Cerebellar cortex (tissue), 1 donor: ENCODE measurements at regions not wholly inside any gene's neighbourhood (a gene's known extent, or its start where the extent isn't known, plus 50 kb on each side); places are given as distances from the start of the nearest gene placed in this dataset.
"Not testable (repeated sequence)": the region's sequence is repeated elsewhere in the genome, so short reads cannot be mapped to it uniquely, and the experiment has no call there.

Source experiments
- DNase-seq: peaks from one replicate; pipeline ENCODE4 v3.0.0-alpha.2; 2015; ENCODE audit warnings: low spot score

- DNase-seq: no peak
Measured at GRCh38 chr3:8311321-8311720, 190.3 kb upstream of the LMCD1 start.

DNA sequence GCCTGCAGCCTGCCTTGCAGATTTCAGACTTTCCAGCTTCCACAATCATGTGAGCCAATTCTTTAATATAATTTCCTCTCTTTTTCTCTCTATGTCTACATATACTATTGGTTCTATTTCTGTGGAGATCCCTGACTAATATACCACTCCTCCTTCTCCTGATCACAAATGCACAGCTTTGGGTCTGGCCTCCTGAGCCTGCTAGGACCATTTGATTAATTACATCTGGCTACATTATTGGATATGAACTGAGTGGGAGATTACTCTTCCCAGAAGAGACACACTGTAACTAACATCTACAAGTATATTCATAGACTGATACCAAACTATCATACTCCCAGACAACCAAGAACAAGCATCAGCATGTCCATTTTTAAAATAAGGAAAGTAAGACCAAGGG, 188.9 kb upstream of the LMCD1 start:
- no peak for DNase-seq

DNA sequence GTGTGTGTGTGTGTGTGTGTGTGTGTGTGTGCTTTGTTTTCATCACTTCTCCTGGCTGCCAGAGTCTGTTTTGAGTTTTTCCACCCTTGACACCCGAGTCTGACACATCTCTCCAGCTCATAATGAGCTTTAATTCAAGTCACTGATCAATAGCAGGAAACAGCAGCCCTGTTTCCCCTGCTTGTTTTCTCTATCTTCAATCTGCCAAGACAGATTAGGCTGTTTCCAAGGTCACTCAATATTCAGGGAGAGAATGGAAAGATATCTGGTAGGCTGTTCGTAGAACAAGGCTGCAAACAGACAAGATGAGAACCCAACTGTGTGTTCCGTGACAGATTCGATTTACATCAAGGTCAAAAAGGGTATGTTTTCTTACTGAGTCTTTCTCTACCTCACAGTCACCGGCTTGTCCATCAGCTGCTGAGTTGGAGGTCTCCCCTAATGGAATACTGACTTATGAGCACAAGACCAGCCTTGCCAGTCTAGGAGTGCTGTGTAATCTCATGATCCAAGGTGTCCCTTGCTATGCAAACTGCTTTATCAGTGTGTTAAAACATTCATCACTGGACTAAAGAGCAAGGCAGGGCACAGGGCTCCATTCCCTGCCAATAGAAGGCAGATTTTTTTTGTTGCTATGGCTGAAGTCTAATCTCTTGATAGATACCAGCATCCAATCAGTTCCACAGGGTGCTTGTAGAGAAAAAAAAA, 187.9 kb upstream of the LMCD1 start:
- no peak for DNase-seq

- DNase-seq: not testable (repeated sequence)
Measured at GRCh38 chr3:8315526-8315925, 186.1 kb upstream of the LMCD1 start.

GRCh38 chr3:8317661-8318649, 183.7 kb upstream of the LMCD1 start:
- DNase-seq: no peak

- DNase-seq: no peak
Measured at GRCh38 chr3:8319935-8320634, 181.5 kb upstream of the LMCD1 start.

- DNase-seq: no peak
Measured at GRCh38 chr3:8320711-8321458, 180.7 kb upstream of the LMCD1 start.

DNA sequence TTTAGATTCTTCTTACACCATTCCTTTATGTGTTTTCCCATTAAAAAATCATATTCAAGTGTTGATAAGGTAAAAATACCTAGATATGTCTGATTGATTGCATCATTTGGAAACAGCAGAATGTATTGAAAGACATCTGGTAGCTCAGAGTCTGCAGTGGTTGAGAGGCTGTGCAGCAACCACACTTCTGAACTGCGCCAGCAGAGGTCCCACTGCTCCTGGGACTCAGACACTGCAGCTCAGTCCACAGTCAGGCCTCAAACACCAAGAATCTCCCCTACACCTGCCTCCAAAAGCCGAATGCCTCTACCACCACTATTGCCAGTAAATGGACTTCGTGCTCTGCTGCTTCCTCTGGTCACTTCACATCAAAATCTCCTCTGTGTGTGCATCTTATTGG, 176.9 kb upstream of the LMCD1 start:
- DNase-seq: no peak

- no peak for DNase-seq
Measured at GRCh38 chr3:8325306-8325705, 176.3 kb upstream of the LMCD1 start.

GRCh38 chr3:8325833-8326232, 175.8 kb upstream of the LMCD1 start:
- not testable (repeated sequence) for DNase-seq

DNA sequence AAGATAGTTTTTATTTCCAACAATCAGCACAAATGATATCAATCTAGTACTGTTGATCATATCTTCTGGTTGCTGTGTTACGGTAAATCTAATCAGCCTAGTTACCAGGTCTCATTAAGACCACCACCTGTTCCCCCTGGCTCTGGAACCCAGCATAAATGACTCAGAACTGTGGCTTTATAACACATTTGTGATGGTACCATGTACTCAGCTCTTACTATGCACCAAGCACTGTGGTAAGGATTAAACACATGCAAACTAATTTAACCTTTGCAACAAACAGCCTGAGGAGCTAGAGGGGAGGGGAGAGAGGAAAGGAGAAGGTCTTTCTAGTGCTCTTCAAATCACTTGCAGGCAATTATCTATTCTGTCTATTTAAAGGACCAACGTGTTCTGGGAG, 173.9 kb upstream of the LMCD1 start:
- no peak for DNase-seq

GRCh38 chr3:8328967-8329366, 172.7 kb upstream of the LMCD1 start:
- no peak for DNase-seq

DNA sequence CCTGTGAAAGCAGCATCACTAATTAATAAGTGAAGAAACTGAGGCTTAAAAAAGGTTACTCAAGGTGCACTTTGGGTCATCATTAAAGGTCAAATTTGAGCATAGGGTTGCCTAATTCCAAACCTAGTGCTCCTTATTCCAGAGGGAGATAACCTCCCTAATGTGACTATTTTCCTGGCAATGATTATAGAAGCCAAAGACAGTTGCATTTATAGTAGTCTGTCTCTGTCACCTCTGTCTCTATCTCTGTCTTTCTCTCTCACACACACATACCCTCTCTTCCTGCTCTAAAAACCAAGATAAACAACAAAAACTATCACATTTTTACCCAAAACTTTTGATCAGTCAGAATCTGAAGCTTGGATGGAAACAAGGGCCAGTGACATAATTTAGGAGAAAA, 172.0 kb upstream of the LMCD1 start:
- DNase-seq: no peak

- no peak for DNase-seq
Measured at GRCh38 chr3:8336456-8336855, 165.2 kb upstream of the LMCD1 start.

- DNase-seq: no peak
Measured at GRCh38 chr3:8338424-8338823, 163.2 kb upstream of the LMCD1 start.

- no peak for DNase-seq
Measured at GRCh38 chr3:8341821-8342247, 159.8 kb upstream of the LMCD1 start.

GRCh38 chr3:8343058-8343457, 158.6 kb upstream of the LMCD1 start:
- no peak for DNase-seq

DNA sequence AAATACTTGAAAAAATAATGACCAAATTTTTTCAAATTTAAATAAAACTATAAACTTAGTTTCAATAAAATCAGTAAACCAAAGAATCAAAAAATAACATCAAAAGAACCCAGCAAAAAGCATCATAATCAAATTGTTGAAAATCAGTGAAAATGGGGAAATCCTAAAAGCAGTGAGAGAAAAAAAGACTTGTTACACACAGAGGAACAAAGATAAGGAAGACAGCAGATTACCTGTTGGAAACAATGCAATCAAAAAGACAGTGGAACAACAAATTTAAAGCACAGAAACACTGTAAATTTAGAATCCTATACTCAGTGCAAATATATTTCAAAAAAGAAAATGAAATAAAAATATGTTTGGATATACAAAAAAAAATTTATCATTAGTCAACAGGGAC, 156.2 kb upstream of the LMCD1 start:
- no peak for DNase-seq

- no peak for DNase-seq
Measured at GRCh38 chr3:8348076-8348475, 153.5 kb upstream of the LMCD1 start.

GRCh38 chr3:8352475-8352874, 149.1 kb upstream of the LMCD1 start:
- DNase-seq: no peak

- no peak for DNase-seq
Measured at GRCh38 chr3:8353364-8353763, 148.3 kb upstream of the LMCD1 start.

DNA sequence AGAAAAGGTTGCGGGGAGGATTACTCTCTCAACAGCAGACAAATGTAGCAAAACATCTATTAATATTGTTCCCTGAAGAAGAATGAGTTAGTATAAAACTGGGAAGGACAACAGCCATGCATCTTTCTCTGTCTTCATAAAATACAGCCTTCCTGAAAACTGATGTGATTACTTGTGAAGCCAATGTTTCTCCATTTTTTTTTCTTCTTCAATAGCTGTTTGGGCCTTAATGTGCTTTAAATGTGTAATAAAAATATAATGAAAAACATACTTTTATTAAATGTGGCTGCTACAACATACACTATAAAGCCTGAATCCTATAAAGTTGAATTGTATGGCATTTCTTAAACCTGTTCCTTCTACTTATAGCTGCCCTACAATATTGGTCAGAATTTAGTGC, 146.3 kb upstream of the LMCD1 start:
- DNase-seq: no peak
